ENCODE measurements at regions not wholly inside any gene's neighbourhood (a gene's known extent, or its start where the extent isn't known, plus 50 kb on each side); places are given as distances from the start of the nearest gene placed in this dataset.

- CTCF ChIA-PET = interaction anchor here (0.8 kb wide), 1 partner anchor 158 kb away, joined by 7 read pairs; no protein-coding TSS in a partner anchor
- DNase-seq (ENCODE audit: low spot score) = no peak
- H3K27ac ChIP-seq = no peak overlapping the region
- POLR2A ChIA-PET (ENCODE audit: low non-redundant PET) = no interaction called here
- TF ChIP-seq CTCF (conservative IDR thresholded peaks at IDR 0.05; ENCODE audit: low read depth) = no peak
These were observed 136.8 kb downstream of the TENT4A start for GRCh38 chr5:6850106-6850432.

- no peak for TF ChIP-seq CTCF (conservative IDR thresholded peaks at IDR 0.05; ENCODE audit: low read depth)
- POLR2A ChIA-PET (ENCODE audit: low non-redundant PET) = no interaction called here
- CTCF ChIA-PET = no interaction called here
- no peak for DNase-seq (ENCODE audit: low spot score)
- no peak overlapping the region for H3K27ac ChIP-seq
These were observed 143.4 kb downstream of the TENT4A start for GRCh38 chr5:6856653-6857052.

- H3K27ac ChIP-seq = no peak overlapping the region
- CTCF ChIA-PET = no interaction called here
- DNase-seq (ENCODE audit: low spot score) = no peak
- POLR2A ChIA-PET (ENCODE audit: low non-redundant PET) = no interaction called here
- no peak for TF ChIP-seq CTCF (conservative IDR thresholded peaks at IDR 0.05; ENCODE audit: low read depth)
These were observed 145.2 kb downstream of the TENT4A start for GRCh38 chr5:6858419-6858818.

GRCh38 chr5:6859023-6859422 lies 145.8 kb downstream of the TENT4A start:
- no peak for DNase-seq (ENCODE audit: low spot score)
- TF ChIP-seq CTCF (conservative IDR thresholded peaks at IDR 0.05; ENCODE audit: low read depth) = no peak
- no peak overlapping the region for H3K27ac ChIP-seq
- ChIA-PET POLR2A (ENCODE audit: low non-redundant PET) (no interaction called here), CTCF (no interaction called here)

GRCh38 chr5:6859951-6860638 lies 146.9 kb downstream of the TENT4A start:
- POLR2A ChIA-PET (ENCODE audit: low non-redundant PET) = no interaction called here
- H3K27ac ChIP-seq = no peak overlapping the region

GRCh38 chr5:6861036-6861435 lies 147.8 kb downstream of the TENT4A start:
- no peak overlapping the region for H3K27ac ChIP-seq
- no peak for TF ChIP-seq CTCF (conservative IDR thresholded peaks at IDR 0.05; ENCODE audit: low read depth)
- ChIA-PET CTCF (no interaction called here), POLR2A (ENCODE audit: low non-redundant PET) (no interaction called here)
- no peak for DNase-seq (ENCODE audit: low spot score)

More at GRCh38 chr5:6859951-6860638, 146.9 kb downstream of the TENT4A start:
- CTCF ChIA-PET = no interaction called here
- DNase-seq (ENCODE audit: low spot score) = no peak
- no peak for TF ChIP-seq CTCF (conservative IDR thresholded peaks at IDR 0.05; ENCODE audit: low read depth)

Data from RWPE1 (cell line).